Heart right ventricle (tissue), 16 donors: ENCODE measurements at regions not wholly inside any gene's neighbourhood (a gene's known extent, or its start where the extent isn't known, plus 50 kb on each side); places are given as distances from the start of the nearest gene placed in this dataset.

ENCODE experiments used
- ATAC-seq, 8 donors: fragments of 200-7000 bp; cut with Tn5 transposase; one replicate each; pipeline ENCODE4 v1.9.1; 2020; ENCODE audit warnings: mild to moderate bottlenecking in 8 of 8, moderate library complexity in 8 of 8, moderate number of reproducible peaks in 1 of 8
- DNase-seq, 2 donors: peaks; one replicate each; pipeline ENCODE4 v3.0.0-alpha.2; 2020
- H3K27ac ChIP-seq, 10 donors: fragments of 200-600 bp; sonication (generic) in 2 of 10; one replicate each; pipeline versions ENCODE4 v1.5.0 to v1.8.0; 2020 to 2022; ENCODE audit warnings: mild to moderate bottlenecking in 3 of 10
- H3K27me3 ChIP-seq, 7 donors: fragments of 200-600 bp; one replicate each; pipeline ENCODE4 v1.8.0; 2021 to 2022; ENCODE audit warnings: mild to moderate bottlenecking in 2 of 7
- H3K36me3 ChIP-seq, 9 donors: fragments of 200-600 bp; sonication (generic) in 1 of 9; one replicate each; pipeline versions ENCODE4 v1.5.0 to v1.8.0; 2020 to 2022; ENCODE audit warnings: mild to moderate bottlenecking in 2 of 9
- H3K4me1 ChIP-seq, 9 donors: fragments of 200-600 bp; sonication (generic) in 1 of 9; one replicate each; pipeline versions ENCODE4 v1.5.0 to v1.8.0; 2020 to 2022; ENCODE audit warnings: mild to moderate bottlenecking in 4 of 9
- H3K4me3 ChIP-seq, 10 donors: fragments of 200-600 bp; sonication (generic) in 2 of 10; one replicate each; pipeline versions ENCODE4 v1.5.0 to v1.8.0; 2020 to 2022; ENCODE audit warnings: mild to moderate bottlenecking in 7 of 10, moderate library complexity in 2 of 10
- H3K9me3 ChIP-seq, 11 donors: fragments of 200-600 bp in 10 of 11; sonication (generic) in 2 of 11; one replicate each; pipeline versions ENCODE4 v1.5.0 to v1.8.0; 2013 to 2022; ENCODE audit warnings: mild to moderate bottlenecking in 2 of 11, control low read depth in 1 of 11, moderate library complexity in 1 of 11
- WGBS, 2 donors: extraction: QIAGEN DNeasy Blood & Tissue Kit; methylation state at CpG; one replicate each; pipeline ENCODE4 v1.1.7; 2013; ENCODE audit warnings: inconsistent platforms in 1 of 2; 5-methylcytosine and 5-hydroxymethylcytosine counted together
- intact Hi-C, 10 donors: fragments of 100-400 bp; cut with DNase I; formaldehyde crosslinking; loops; one replicate each; pipeline versions ENCODE4 v1.11.1 to v1.14.2; 2022
- TF ChIP-seq, protein P1 (sequence below), 9 donors: fragments of 200-600 bp; sonication (generic) in 2 of 9; IDR thresholded peaks; one replicate each; pipeline versions ENCODE4 v1.5.0 to v1.8.0; 2021 to 2022; ENCODE audit warnings: antibody characterized with exemption in 9 of 9, mild to moderate bottlenecking in 5 of 9, moderate library complexity in 1 of 9
- donor health status: Arrhythmogenic right ventricular cardiomyopathy.
- donor health status: ischemic (EF 13 %, LVEDD 7.1; RV severe dilation, severe dysfunction).
- donor health status: healthy with polysubstance abuse.
- donor health status: DM: no; HTN: yes; CAD: no.
- donor health status: DM: no; HTN: no; CAD: no.
- donor health status: ischemic (EF 25% LVEDD 6.9; RV normal size, moderate dysfunction).
- donor health status: ischemic (EF 25% LVEDD 5.7; RV mildly dilated, moderate dysfunction).
- donor health status: healthy.
- donor health status: DM: yes; HTN: yes; CAD: no.
- donor health status: Ischemic cardiomyopathy.
- donor health status: ischemic (EF 35%, LVEDD 5.7; RV mildly dilated, moderate dysfunction).
- donor health status: nonischemic (EF 11% LVEDD 7.7; RV severe dilation, severe dysfunction).
- donor health status: DM: yes; HTN: yes; CAD: no.
- donor health status: PGD.
- donor health status: ischemic (EF 29% LVEDD 5.4; RV normal size, mild dysfunction).
- donor health status: nonischemic (EF 23%, LVEDD 6.1; RV moderate dilation, normal function).

DNA sequence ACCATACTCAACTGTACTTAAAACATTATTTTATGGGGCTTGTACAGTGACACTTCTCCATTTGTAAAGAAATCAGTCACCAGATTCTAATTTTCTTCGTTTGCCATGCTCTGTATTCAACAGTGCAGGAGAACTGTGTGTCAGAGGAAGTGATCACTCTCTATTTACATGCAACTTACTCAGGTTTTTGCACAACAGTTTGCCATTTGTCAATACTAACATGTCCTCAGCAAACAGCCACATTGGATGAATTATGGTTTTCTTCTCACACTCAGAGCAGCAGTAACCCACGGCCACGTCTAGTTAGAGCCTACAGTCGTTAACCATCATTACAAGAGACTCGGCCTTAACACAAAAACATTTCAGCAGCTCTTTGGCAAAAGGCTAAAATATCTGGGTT lies 69.2 kb upstream of the SP4 start:
- H3K4me1 ChIP-seq: peaks cover 0 to 46% (median 0%) of the 10 kb centered on the region in 9 donors
- H3K9me3 ChIP-seq: no peaks in the 10 kb centered on the region
- DNase-seq (no peak), ATAC-seq (no peak)
- WGBS, 2 donors: 77 to 85% methylated on average over 5 of the region's 5 CpGs
- no peak overlapping the region for H3K4me3 ChIP-seq
- no peak overlapping the region for H3K27ac ChIP-seq
- intact Hi-C loops: no loop called here
- no peaks in the 10 kb centered on the region for H3K36me3 ChIP-seq
- TF ChIP-seq, protein P1, sequence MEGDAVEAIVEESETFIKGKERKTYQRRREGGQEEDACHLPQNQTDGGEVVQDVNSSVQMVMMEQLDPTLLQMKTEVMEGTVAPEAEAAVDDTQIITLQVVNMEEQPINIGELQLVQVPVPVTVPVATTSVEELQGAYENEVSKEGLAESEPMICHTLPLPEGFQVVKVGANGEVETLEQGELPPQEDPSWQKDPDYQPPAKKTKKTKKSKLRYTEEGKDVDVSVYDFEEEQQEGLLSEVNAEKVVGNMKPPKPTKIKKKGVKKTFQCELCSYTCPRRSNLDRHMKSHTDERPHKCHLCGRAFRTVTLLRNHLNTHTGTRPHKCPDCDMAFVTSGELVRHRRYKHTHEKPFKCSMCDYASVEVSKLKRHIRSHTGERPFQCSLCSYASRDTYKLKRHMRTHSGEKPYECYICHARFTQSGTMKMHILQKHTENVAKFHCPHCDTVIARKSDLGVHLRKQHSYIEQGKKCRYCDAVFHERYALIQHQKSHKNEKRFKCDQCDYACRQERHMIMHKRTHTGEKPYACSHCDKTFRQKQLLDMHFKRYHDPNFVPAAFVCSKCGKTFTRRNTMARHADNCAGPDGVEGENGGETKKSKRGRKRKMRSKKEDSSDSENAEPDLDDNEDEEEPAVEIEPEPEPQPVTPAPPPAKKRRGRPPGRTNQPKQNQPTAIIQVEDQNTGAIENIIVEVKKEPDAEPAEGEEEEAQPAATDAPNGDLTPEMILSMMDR (IDR thresholded peaks at IDR 0.05): no peak
- peaks cover 0 to 7% (median 0%) of the 10 kb centered on the region in 7 donors for H3K27me3 ChIP-seq

DNA sequence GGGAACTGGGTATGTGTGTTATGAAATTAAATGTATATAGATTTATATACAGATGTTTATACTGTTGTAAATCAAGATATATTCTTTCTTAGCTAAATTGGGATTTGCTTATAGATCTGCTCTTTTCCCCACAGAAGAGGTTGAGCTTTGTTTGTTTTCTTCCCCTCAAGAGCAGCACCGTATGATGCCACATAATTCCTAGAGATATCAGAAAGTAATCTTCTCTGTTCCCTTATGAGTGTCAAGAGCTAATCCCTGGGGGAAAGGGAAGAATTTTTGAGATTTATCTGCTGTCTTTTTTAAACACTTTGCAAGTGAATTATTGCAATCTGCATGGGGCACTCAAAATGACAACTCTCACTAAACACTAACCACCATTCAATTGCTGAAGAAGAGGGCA lies 68.7 kb upstream of the SP4 start:
- peaks cover 0 to 41% (median 0%) of the 10 kb centered on the region in 9 donors for H3K4me1 ChIP-seq
- no peaks in the 10 kb centered on the region for H3K9me3 ChIP-seq
- no peak overlapping the region for H3K27ac ChIP-seq
- H3K4me3 ChIP-seq: no peak overlapping the region
- ATAC-seq (no peak), DNase-seq (no peak)
- WGBS, 2 donors: 56 to 73% methylated on average over 1 of the region's 1 CpG
- TF ChIP-seq, protein P1 (IDR thresholded peaks at IDR 0.05): no peak
- no peaks in the 10 kb centered on the region for H3K36me3 ChIP-seq
- H3K27me3 ChIP-seq: peaks cover 0 to 7% (median 0%) of the 10 kb centered on the region in 7 donors
- intact Hi-C loops: no loop called here

DNA sequence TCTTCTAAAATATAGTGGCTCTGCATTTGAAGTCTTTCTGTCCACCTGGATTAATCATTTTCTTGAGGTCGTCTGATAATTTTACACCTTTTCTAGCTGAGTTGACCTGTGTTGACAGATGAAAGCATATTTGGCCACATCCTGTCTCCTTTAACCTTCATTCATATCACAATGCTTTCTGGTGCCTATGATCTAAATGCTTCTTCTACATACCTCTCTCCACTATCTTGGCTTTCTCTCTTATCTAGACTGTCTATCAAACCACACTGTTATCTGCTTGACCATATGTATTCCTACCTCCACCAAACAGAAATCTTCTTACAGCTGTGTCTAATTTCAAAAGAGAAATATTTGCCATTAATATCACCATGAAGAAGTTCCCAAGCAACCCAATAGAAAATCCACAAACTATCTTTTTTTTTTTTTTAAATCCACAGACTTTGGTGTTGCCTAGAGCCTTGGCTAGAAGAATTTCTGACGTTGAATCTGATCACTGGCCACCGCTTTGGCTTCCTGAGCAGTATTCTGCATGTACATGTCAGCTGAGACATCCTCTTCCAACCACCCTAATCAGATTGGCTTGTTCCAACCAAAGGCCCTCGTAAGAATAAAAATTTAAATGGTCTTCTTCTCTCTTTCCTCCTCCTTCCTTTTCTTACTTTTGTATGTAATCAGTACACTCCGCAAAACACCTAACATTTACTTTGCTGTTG lies 66.3 kb upstream of the SP4 start:
- Histone ChIP-seq H3K27ac (no peak overlapping the region), H3K4me3 (no peak overlapping the region), H3K36me3 (no peaks in the 10 kb centered on the region), H3K9me3 (no peaks in the 10 kb centered on the region), H3K27me3 (peaks cover 0 to 6% (median 0%) of the 10 kb centered on the region in 7 donors), H3K4me1 (peaks cover 0 to 21% (median 0%) of the 10 kb centered on the region in 9 donors)
- intact Hi-C loops: no loop called here
- DNase-seq (no peak), ATAC-seq (no peak)
- 59 to 69% methylated on average over 5 of the region's 5 CpGs for WGBS, 2 donors
- TF ChIP-seq, protein P1 (IDR thresholded peaks at IDR 0.05): no peak

DNA sequence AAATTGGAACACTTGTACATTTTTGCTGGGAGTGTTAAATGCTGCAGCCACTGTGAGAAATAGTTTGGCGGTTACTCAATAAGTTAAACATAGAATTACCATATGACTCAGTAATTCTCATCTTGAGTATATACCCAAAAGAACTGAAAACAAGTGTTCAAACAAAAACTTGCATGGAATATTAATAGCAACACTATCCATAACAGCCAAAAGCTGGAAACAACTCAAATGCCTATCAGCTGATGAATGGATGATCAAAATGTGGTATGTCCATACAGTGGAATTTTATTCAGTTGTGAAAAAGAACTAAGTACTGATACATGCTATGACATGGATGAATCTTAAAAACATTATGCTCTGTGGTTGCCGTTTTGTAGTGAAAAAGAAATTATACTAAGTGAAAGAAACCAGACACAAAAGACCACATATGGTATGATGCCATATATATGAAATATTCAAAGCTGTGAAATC lies 63.0 kb upstream of the SP4 start:
- no peak overlapping the region for H3K27ac ChIP-seq
- intact Hi-C loops: no loop called here
- ATAC-seq: no peak
- no peak overlapping the region for H3K4me3 ChIP-seq
- no peak for DNase-seq
- H3K4me1 ChIP-seq: peaks cover 0 to 4% (median 0%) of the 10 kb centered on the region in 9 donors
- peaks cover 0 to 9% (median 0%) of the 10 kb centered on the region in 7 donors for H3K27me3 ChIP-seq
- no peaks in the 10 kb centered on the region for H3K36me3 ChIP-seq
- 93 to 97% methylated on average over 2 of the region's 2 CpGs for WGBS, 2 donors
- TF ChIP-seq, protein P1 (IDR thresholded peaks at IDR 0.05): no peak
- no peaks in the 10 kb centered on the region for H3K9me3 ChIP-seq
